ENCODE measurements at regions not wholly inside any gene's neighbourhood (a gene's known extent, or its start where the extent isn't known, plus 50 kb on each side); places are given as distances from the start of the nearest gene placed in this dataset.

- no peak for DNase-seq
These were observed 105.3 kb downstream of the SLC6A15 start for GRCh38 chr12:84807249-84807648.

GRCh38 chr12:84805474-84805858 lies 107.1 kb downstream of the SLC6A15 start:
- no peak for DNase-seq

- DNase-seq, result no peak
These were observed 107.7 kb downstream of the SLC6A15 start for GRCh38 chr12:84804691-84805473.

GRCh38 chr12:84803661-84804060 lies 108.9 kb downstream of the SLC6A15 start:
- no peak for DNase-seq

GRCh38 chr12:84802161-84802560 lies 110.4 kb downstream of the SLC6A15 start:
- DNase-seq, result no peak

GRCh38 chr12:84793558-84794367 lies 118.8 kb downstream of the SLC6A15 start:
- DNase-seq, result no peak

- no peak for DNase-seq
These were observed 121.2 kb downstream of the SLC6A15 start for GRCh38 chr12:84791444-84791843.

GRCh38 chr12:84789184-84789583 lies 123.4 kb downstream of the SLC6A15 start:
- DNase-seq, result no peak

GRCh38 chr12:84787253-84787652 lies 125.3 kb downstream of the SLC6A15 start:
- DNase-seq, result no peak

- DNase-seq, result no peak
These were observed 126.0 kb downstream of the SLC6A15 start for GRCh38 chr12:84786622-84787021.

GRCh38 chr12:84785951-84786350 lies 126.6 kb downstream of the SLC6A15 start:
- DNase-seq, result no peak

GRCh38 chr12:84785281-84785680 lies 127.3 kb downstream of the SLC6A15 start:
- no peak for DNase-seq

GRCh38 chr12:84779169-84779568 lies 133.4 kb downstream of the SLC6A15 start:
- DNase-seq, result no peak

GRCh38 chr12:84772281-84772680 lies 140.3 kb downstream of the SLC6A15 start:
- no peak for DNase-seq

- no peak for DNase-seq
These were observed 145.5 kb downstream of the SLC6A15 start for GRCh38 chr12:84767079-84767478.

- no peak for DNase-seq
These were observed 146.2 kb downstream of the SLC6A15 start for GRCh38 chr12:84766375-84766774.

- DNase-seq, result no peak
These were observed 148.6 kb downstream of the SLC6A15 start for GRCh38 chr12:84764001-84764400.

GRCh38 chr12:84763107-84763506 lies 149.5 kb downstream of the SLC6A15 start:
- no peak for DNase-seq

GRCh38 chr12:84760091-84760865 lies 152.3 kb downstream of the SLC6A15 start:
- no peak for DNase-seq

GRCh38 chr12:84757978-84758377 lies 154.6 kb downstream of the SLC6A15 start:
- DNase-seq, result no peak

GRCh38 chr12:84756961-84757360 lies 155.6 kb downstream of the SLC6A15 start:
- no peak for DNase-seq

GRCh38 chr12:84745127-84745526 lies 167.5 kb downstream of the SLC6A15 start:
- DNase-seq, result no peak

GRCh38 chr12:84741692-84742091 lies 170.9 kb downstream of the SLC6A15 start:
- DNase-seq, result no peak
